GM23338 (cell line): ENCODE measurements at regions not wholly inside any gene's neighbourhood (a gene's known extent, or its start where the extent isn't known, plus 50 kb on each side); places are given as distances from the start of the nearest gene placed in this dataset.

ENCODE experiments used
- ATAC-seq: fragments of 200-7000 bp; cut with Tn5 transposase; 3 replicates; pipeline ENCODE4 v1.9.1; 2020
- DNase-seq: peaks from one replicate; pipeline ENCODE4 v3.0.0-alpha.2; 2015; ENCODE audit warnings: low spot score
- H2AFZ ChIP-seq: fragments of 200-600 bp; sonication (generic); 2 replicates; pipeline ENCODE4 v1.8.0; 2016; ENCODE audit warnings: antibody characterized with exemption, mild to moderate bottlenecking, moderate library complexity
- H3F3A ChIP-seq: fragments of 200-600 bp; sonication (generic); replicated peaks from 2 replicates; pipeline ENCODE4 v1.8.0; 2017; ENCODE audit warnings: antibody characterized with exemption, mixed run types, low read depth
- H3K27ac ChIP-seq: fragments of 200-600 bp; sonication (generic); 2 replicates; pipeline ENCODE4 v1.6.1; 2016; ENCODE audit warnings: low read depth
- H3K27me3 ChIP-seq: fragments of 200-600 bp; sonication (generic); 2 replicates; pipeline ENCODE4 v1.8.0; 2016; ENCODE audit warnings: mild to moderate bottlenecking, mixed run types, moderate library complexity; ENCODE audit not compliant: insufficient read depth
- H3K36me3 ChIP-seq: fragments of 200-600 bp; sonication (generic); 2 replicates; pipeline ENCODE4 v1.8.0; 2016; ENCODE audit warnings: mild to moderate bottlenecking; ENCODE audit not compliant: insufficient read depth
- H3K4me1 ChIP-seq: fragments of 200-600 bp; sonication (generic); 2 replicates; pipeline ENCODE4 v1.8.0; 2016; ENCODE audit warnings: mild to moderate bottlenecking, moderate library complexity; ENCODE audit not compliant: insufficient read depth
- H3K4me2 ChIP-seq: fragments of 200-600 bp; sonication (generic); 2 replicates; pipeline ENCODE4 v1.7.1; 2017; ENCODE audit warnings: mixed run types
- H3K4me3 ChIP-seq: fragments of 200-600 bp; sonication (generic); 2 replicates; pipeline ENCODE4 v1.6.1; 2016; ENCODE audit warnings: mixed run types
- H3K79me2 ChIP-seq: fragments of 200-600 bp; sonication (generic); replicated peaks from 2 replicates; pipeline ENCODE4 v1.8.0; 2017; ENCODE audit warnings: mild to moderate bottlenecking; ENCODE audit not compliant: insufficient read depth
- H3K9me2 ChIP-seq: fragments of 200-600 bp; sonication (generic); 2 replicates; pipeline ENCODE4 v1.8.0; 2017; ENCODE audit not compliant: insufficient read depth
- H4K20me1 ChIP-seq: fragments of 200-600 bp; sonication (generic); replicated peaks from 2 replicates; pipeline ENCODE4 v1.8.0; 2017; ENCODE audit warnings: mild to moderate bottlenecking; ENCODE audit not compliant: insufficient read depth
- H3K27ac Mint-ChIP-seq: 2 replicates; pipeline ENCODE4 v1.8.0; 2020; ENCODE audit warnings: inconsistent platforms, mild to moderate bottlenecking, moderate library complexity, mixed read lengths
- H3K27me3 Mint-ChIP-seq: 3 replicates; pipeline ENCODE4 v1.8.0; 2022; ENCODE audit warnings: low read depth, mild to moderate bottlenecking, moderate library complexity, mixed read lengths, inconsistent platforms; ENCODE audit not compliant: insufficient read depth, poor library complexity
- H3K36me3 Mint-ChIP-seq: 3 replicates; pipeline ENCODE4 v1.8.0; 2021; ENCODE audit warnings: low read depth, mild to moderate bottlenecking, inconsistent platforms, moderate library complexity, mixed read lengths
- H3K4me1 Mint-ChIP-seq: 3 replicates; pipeline ENCODE4 v1.8.0; 2020; ENCODE audit warnings: mild to moderate bottlenecking, inconsistent platforms, mixed read lengths
- H3K4me3 Mint-ChIP-seq: 3 replicates; pipeline ENCODE4 v1.8.0; 2021; ENCODE audit warnings: moderate library complexity, mild to moderate bottlenecking, inconsistent platforms, mixed read lengths
- H3K9me3 Mint-ChIP-seq: 3 replicates; pipeline ENCODE4 v1.8.0; 2020; ENCODE audit warnings: moderate library complexity, mild to moderate bottlenecking, inconsistent platforms, mixed read lengths
- CREB1 ChIP-seq: fragments of 250-450 bp; sonication (Bioruptor Pico); IDR thresholded peaks from 2 replicates; pipeline ENCODE4 v1.5.0; 2020; ENCODE audit warnings: low read depth, mild to moderate bottlenecking, moderate library complexity
- ETS1 ChIP-seq: IDR thresholded peaks from 2 replicates; pipeline ENCODE4 v1.6.1; 2016; ENCODE audit warnings: antibody characterized with exemption
- EZH2phosphoT487 ChIP-seq: fragments of 200-600 bp; sonication (generic); IDR thresholded peaks from one replicate; pipeline ENCODE4 v1.8.1; 2018; ENCODE audit warnings: antibody characterized with exemption; ENCODE audit not compliant: unreplicated experiment
- NANOG ChIP-seq: IDR thresholded peaks from 2 replicates; pipeline ENCODE4 v1.6.1; 2016; ENCODE audit warnings: antibody characterized with exemption, borderline replicate concordance
- REST ChIP-seq: IDR thresholded peaks from one replicate; pipeline ENCODE4 v1.6.1; 2018; ENCODE audit warnings: antibody characterized with exemption; ENCODE audit not compliant: unreplicated experiment
- ZNF114 ChIP-seq: fragments of 250-450 bp; sonication (Bioruptor Pico); IDR thresholded peaks from 2 replicates; pipeline ENCODE4 v1.5.0; 2020; ENCODE audit warnings: mild to moderate bottlenecking, moderate library complexity
- ZNF462 ChIP-seq: fragments of 250-450 bp; sonication (Bioruptor Pico); IDR thresholded peaks from 2 replicates; pipeline ENCODE4 v1.5.0; 2020; ENCODE audit warnings: mild to moderate bottlenecking, moderate library complexity

GRCh38 chr12:102675672-102676071 lies 195.3 kb upstream of the IGF1 start (continued):
- TF ChIP-seq ZNF462 (CRISPR knock-in tag) (no peak), REST (no peak), ZNF114 (CRISPR knock-in tag) (no peak), NANOG (no peak), EZH2phosphoT487 (no peak), CREB1 (CRISPR knock-in tag) (no peak)

GRCh38 chr12:102673606-102674005 lies 193.2 kb upstream of the IGF1 start:
- Mint-ChIP-seq H3K27ac (no peak overlapping the region), H3K4me1 (peaks cover 5% of the 10 kb centered on the region; the same call in 1 of the 3 replicates), H3K9me3 (peaks cover 24% of the 10 kb centered on the region), H3K4me3 (no peak overlapping the region), H3K27me3 (no peaks in the 10 kb centered on the region), H3K36me3 (peaks cover 11% of the 10 kb centered on the region)
- Histone ChIP-seq H3K4me3 (no peak overlapping the region), H3K4me2 (no peak overlapping the region), H4K20me1 (no peaks in the 10 kb centered on the region), H3K79me2 (no peaks in the 10 kb centered on the region), H3K27me3 (no peaks in the 10 kb centered on the region), H2AFZ (no peak overlapping the region), H3K27ac (no peak overlapping the region), H3K4me1 (peaks cover 22% of the 10 kb centered on the region), H3F3A (no peaks in the 10 kb centered on the region), H3K36me3 (0 out of 2 replicates have a peak, but pooled peaks cover 7% of the 10 kb centered on the region), H3K9me2 (no peaks in the 10 kb centered on the region)
- DNase-seq: no peak
- no peak for ATAC-seq
- TF ChIP-seq ETS1: no peak
